HG03025 (cell line): ENCODE measurements at regions not wholly inside any gene's neighbourhood (a gene's known extent, or its start where the extent isn't known, plus 50 kb on each side); places are given as distances from the start of the nearest gene placed in this dataset.
A peak's percentile ranks its signal among the peaks of the same experiment; 100 is the strongest.

Source experiments
- ATAC-seq: cut with Tn5 transposase; IDR thresholded peaks from one replicate; pipeline ENCODE4 v1.9.1; 2021; ENCODE audit warnings: mild to moderate bottlenecking, moderate library complexity; ENCODE audit not compliant: unreplicated experiment, low FRiP score

GRCh38 chr6:98769546-98769945 lies 64.8 kb upstream of the POU3F2 start:
- no peak for ATAC-seq

- ATAC-seq = no peak
Observed at GRCh38 chr6:98775205-98775604, 59.2 kb upstream of the POU3F2 start.

GRCh38 chr6:98777762-98778161 lies 56.6 kb upstream of the POU3F2 start:
- peak; percentile 99 for ATAC-seq

- ATAC-seq = no peak
Observed at GRCh38 chr6:98779618-98780017, 54.8 kb upstream of the POU3F2 start.

- ATAC-seq = peak; percentile 52
Observed at GRCh38 chr6:98782772-98783171, 51.6 kb upstream of the POU3F2 start.

- no peak for ATAC-seq
Observed at GRCh38 chr6:98783578-98783977, 50.8 kb upstream of the POU3F2 start.
